GM23338 (cell line): ENCODE measurements at regions not wholly inside any gene's neighbourhood (a gene's known extent, or its start where the extent isn't known, plus 50 kb on each side); places are given as distances from the start of the nearest gene placed in this dataset.

Experiments used
- ATAC-seq: fragments of 200-7000 bp; cut with Tn5 transposase; 3 replicates; pipeline ENCODE4 v1.9.1; 2020
- DNase-seq: peaks from one replicate; pipeline ENCODE4 v3.0.0-alpha.2; 2015; ENCODE audit warnings: low spot score
- H2AFZ ChIP-seq: fragments of 200-600 bp; sonication (generic); 2 replicates; pipeline ENCODE4 v1.8.0; 2016; ENCODE audit warnings: antibody characterized with exemption, mild to moderate bottlenecking, moderate library complexity
- H3F3A ChIP-seq: fragments of 200-600 bp; sonication (generic); replicated peaks from 2 replicates; pipeline ENCODE4 v1.8.0; 2017; ENCODE audit warnings: antibody characterized with exemption, mixed run types, low read depth
- H3K27ac ChIP-seq: fragments of 200-600 bp; sonication (generic); 2 replicates; pipeline ENCODE4 v1.6.1; 2016; ENCODE audit warnings: low read depth
- H3K27me3 ChIP-seq: fragments of 200-600 bp; sonication (generic); 2 replicates; pipeline ENCODE4 v1.8.0; 2016; ENCODE audit warnings: mild to moderate bottlenecking, mixed run types, moderate library complexity; ENCODE audit not compliant: insufficient read depth
- H3K36me3 ChIP-seq: fragments of 200-600 bp; sonication (generic); 2 replicates; pipeline ENCODE4 v1.8.0; 2016; ENCODE audit warnings: mild to moderate bottlenecking; ENCODE audit not compliant: insufficient read depth
- H3K4me1 ChIP-seq: fragments of 200-600 bp; sonication (generic); 2 replicates; pipeline ENCODE4 v1.8.0; 2016; ENCODE audit warnings: mild to moderate bottlenecking, moderate library complexity; ENCODE audit not compliant: insufficient read depth
- H3K4me2 ChIP-seq: fragments of 200-600 bp; sonication (generic); 2 replicates; pipeline ENCODE4 v1.7.1; 2017; ENCODE audit warnings: mixed run types
- H3K4me3 ChIP-seq: fragments of 200-600 bp; sonication (generic); 2 replicates; pipeline ENCODE4 v1.6.1; 2016; ENCODE audit warnings: mixed run types
- H3K79me2 ChIP-seq: fragments of 200-600 bp; sonication (generic); replicated peaks from 2 replicates; pipeline ENCODE4 v1.8.0; 2017; ENCODE audit warnings: mild to moderate bottlenecking; ENCODE audit not compliant: insufficient read depth
- H3K9me2 ChIP-seq: fragments of 200-600 bp; sonication (generic); 2 replicates; pipeline ENCODE4 v1.8.0; 2017; ENCODE audit not compliant: insufficient read depth
- H4K20me1 ChIP-seq: fragments of 200-600 bp; sonication (generic); replicated peaks from 2 replicates; pipeline ENCODE4 v1.8.0; 2017; ENCODE audit warnings: mild to moderate bottlenecking; ENCODE audit not compliant: insufficient read depth
- H3K27ac Mint-ChIP-seq: 2 replicates; pipeline ENCODE4 v1.8.0; 2020; ENCODE audit warnings: inconsistent platforms, mild to moderate bottlenecking, moderate library complexity, mixed read lengths
- H3K27me3 Mint-ChIP-seq: 3 replicates; pipeline ENCODE4 v1.8.0; 2022; ENCODE audit warnings: low read depth, mild to moderate bottlenecking, moderate library complexity, mixed read lengths, inconsistent platforms; ENCODE audit not compliant: insufficient read depth, poor library complexity
- H3K36me3 Mint-ChIP-seq: 3 replicates; pipeline ENCODE4 v1.8.0; 2021; ENCODE audit warnings: low read depth, mild to moderate bottlenecking, inconsistent platforms, moderate library complexity, mixed read lengths
- H3K4me1 Mint-ChIP-seq: 3 replicates; pipeline ENCODE4 v1.8.0; 2020; ENCODE audit warnings: mild to moderate bottlenecking, inconsistent platforms, mixed read lengths
- H3K4me3 Mint-ChIP-seq: 3 replicates; pipeline ENCODE4 v1.8.0; 2021; ENCODE audit warnings: moderate library complexity, mild to moderate bottlenecking, inconsistent platforms, mixed read lengths
- H3K9me3 Mint-ChIP-seq: 3 replicates; pipeline ENCODE4 v1.8.0; 2020; ENCODE audit warnings: moderate library complexity, mild to moderate bottlenecking, inconsistent platforms, mixed read lengths
- CREB1 ChIP-seq: fragments of 250-450 bp; sonication (Bioruptor Pico); IDR thresholded peaks from 2 replicates; pipeline ENCODE4 v1.5.0; 2020; ENCODE audit warnings: low read depth, mild to moderate bottlenecking, moderate library complexity
- EZH2 ChIP-seq: fragments of 200-600 bp; sonication (generic); IDR thresholded peaks from one replicate; pipeline ENCODE4 v1.8.0; 2017; ENCODE audit warnings: antibody characterized with exemption, mild to moderate bottlenecking, low read depth; ENCODE audit not compliant: unreplicated experiment
- EZH2phosphoT487 ChIP-seq: fragments of 200-600 bp; sonication (generic); IDR thresholded peaks from one replicate; pipeline ENCODE4 v1.8.1; 2018; ENCODE audit warnings: antibody characterized with exemption; ENCODE audit not compliant: unreplicated experiment
- JUNB ChIP-seq: IDR thresholded peaks from one replicate; pipeline ENCODE4 v1.6.1; 2016; ENCODE audit warnings: antibody characterized with exemption; ENCODE audit not compliant: unreplicated experiment
- NANOG ChIP-seq: IDR thresholded peaks from 2 replicates; pipeline ENCODE4 v1.6.1; 2016; ENCODE audit warnings: antibody characterized with exemption, borderline replicate concordance
- POLR2AphosphoS5 ChIP-seq: IDR thresholded peaks from 2 replicates; pipeline ENCODE4 v1.6.1; 2016; ENCODE audit warnings: antibody characterized with exemption, low read depth
- REST ChIP-seq: IDR thresholded peaks from one replicate; pipeline ENCODE4 v1.6.1; 2018; ENCODE audit warnings: antibody characterized with exemption; ENCODE audit not compliant: unreplicated experiment
- STAT1 ChIP-seq: IDR thresholded peaks from one replicate; pipeline ENCODE4 v1.6.1; 2016; ENCODE audit warnings: antibody characterized with exemption; ENCODE audit not compliant: unreplicated experiment
- ZNF114 ChIP-seq: fragments of 250-450 bp; sonication (Bioruptor Pico); IDR thresholded peaks from 2 replicates; pipeline ENCODE4 v1.5.0; 2020; ENCODE audit warnings: mild to moderate bottlenecking, moderate library complexity
- ZNF331 ChIP-seq: fragments of 250-450 bp; sonication (Bioruptor Pico); IDR thresholded peaks from 2 replicates; pipeline ENCODE4 v1.5.0; 2020; ENCODE audit warnings: low read depth, mild to moderate bottlenecking, moderate library complexity
- TF ChIP-seq, protein P1 (sequence below): IDR thresholded peaks from 2 replicates; pipeline ENCODE4 v1.6.1; 2016; ENCODE audit warnings: antibody characterized with exemption
- TF ChIP-seq, protein P2 (sequence below): fragments of 250-450 bp; sonication (Bioruptor Pico); IDR thresholded peaks from 2 replicates; pipeline ENCODE4 v1.5.0; 2020; ENCODE audit warnings: mild to moderate bottlenecking, moderate library complexity
- TF ChIP-seq, protein P3 (sequence below), 2 experiments: fragments of 200-600 bp in 1 of 2; sonication (generic) in 1 of 2; conservative IDR thresholded peaks; 2 replicates each; pipeline versions ENCODE4 v1.5.1 to v1.6.1; 2016 to 2017; ENCODE audit warnings: antibody characterized with exemption in 2 of 2, low read depth in 2 of 2, mild to moderate bottlenecking in 2 of 2, moderate library complexity in 1 of 2

DNA sequence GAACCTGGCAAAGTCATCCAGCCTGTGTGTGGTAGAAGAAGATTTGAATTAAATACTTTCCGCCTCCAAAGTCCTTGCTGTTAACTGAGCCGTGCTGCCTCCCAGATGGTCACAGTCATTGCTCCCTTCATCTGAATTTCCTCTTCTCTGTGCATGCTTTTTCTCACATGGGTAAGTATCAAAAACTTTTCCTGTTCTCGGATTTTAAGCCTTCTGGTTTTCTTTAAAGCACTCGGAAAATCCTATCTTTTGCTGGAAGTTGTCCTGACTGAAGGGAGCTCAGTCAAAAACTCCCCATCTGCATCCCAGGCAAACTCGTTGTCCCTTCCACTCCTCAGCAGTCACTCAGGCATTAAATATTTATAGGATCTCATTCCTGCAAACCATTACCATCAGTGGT lies 290.0 kb upstream of the PIK3R1 start:
- no peak overlapping the region for H3K4me2 ChIP-seq
- no peak overlapping the region for H3K27ac ChIP-seq
- TF ChIP-seq, protein P1, sequence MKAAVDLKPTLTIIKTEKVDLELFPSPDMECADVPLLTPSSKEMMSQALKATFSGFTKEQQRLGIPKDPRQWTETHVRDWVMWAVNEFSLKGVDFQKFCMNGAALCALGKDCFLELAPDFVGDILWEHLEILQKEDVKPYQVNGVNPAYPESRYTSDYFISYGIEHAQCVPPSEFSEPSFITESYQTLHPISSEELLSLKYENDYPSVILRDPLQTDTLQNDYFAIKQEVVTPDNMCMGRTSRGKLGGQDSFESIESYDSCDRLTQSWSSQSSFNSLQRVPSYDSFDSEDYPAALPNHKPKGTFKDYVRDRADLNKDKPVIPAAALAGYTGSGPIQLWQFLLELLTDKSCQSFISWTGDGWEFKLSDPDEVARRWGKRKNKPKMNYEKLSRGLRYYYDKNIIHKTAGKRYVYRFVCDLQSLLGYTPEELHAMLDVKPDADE, result no peak
- no peak for TF ChIP-seq NANOG
- TF ChIP-seq, protein P2, sequence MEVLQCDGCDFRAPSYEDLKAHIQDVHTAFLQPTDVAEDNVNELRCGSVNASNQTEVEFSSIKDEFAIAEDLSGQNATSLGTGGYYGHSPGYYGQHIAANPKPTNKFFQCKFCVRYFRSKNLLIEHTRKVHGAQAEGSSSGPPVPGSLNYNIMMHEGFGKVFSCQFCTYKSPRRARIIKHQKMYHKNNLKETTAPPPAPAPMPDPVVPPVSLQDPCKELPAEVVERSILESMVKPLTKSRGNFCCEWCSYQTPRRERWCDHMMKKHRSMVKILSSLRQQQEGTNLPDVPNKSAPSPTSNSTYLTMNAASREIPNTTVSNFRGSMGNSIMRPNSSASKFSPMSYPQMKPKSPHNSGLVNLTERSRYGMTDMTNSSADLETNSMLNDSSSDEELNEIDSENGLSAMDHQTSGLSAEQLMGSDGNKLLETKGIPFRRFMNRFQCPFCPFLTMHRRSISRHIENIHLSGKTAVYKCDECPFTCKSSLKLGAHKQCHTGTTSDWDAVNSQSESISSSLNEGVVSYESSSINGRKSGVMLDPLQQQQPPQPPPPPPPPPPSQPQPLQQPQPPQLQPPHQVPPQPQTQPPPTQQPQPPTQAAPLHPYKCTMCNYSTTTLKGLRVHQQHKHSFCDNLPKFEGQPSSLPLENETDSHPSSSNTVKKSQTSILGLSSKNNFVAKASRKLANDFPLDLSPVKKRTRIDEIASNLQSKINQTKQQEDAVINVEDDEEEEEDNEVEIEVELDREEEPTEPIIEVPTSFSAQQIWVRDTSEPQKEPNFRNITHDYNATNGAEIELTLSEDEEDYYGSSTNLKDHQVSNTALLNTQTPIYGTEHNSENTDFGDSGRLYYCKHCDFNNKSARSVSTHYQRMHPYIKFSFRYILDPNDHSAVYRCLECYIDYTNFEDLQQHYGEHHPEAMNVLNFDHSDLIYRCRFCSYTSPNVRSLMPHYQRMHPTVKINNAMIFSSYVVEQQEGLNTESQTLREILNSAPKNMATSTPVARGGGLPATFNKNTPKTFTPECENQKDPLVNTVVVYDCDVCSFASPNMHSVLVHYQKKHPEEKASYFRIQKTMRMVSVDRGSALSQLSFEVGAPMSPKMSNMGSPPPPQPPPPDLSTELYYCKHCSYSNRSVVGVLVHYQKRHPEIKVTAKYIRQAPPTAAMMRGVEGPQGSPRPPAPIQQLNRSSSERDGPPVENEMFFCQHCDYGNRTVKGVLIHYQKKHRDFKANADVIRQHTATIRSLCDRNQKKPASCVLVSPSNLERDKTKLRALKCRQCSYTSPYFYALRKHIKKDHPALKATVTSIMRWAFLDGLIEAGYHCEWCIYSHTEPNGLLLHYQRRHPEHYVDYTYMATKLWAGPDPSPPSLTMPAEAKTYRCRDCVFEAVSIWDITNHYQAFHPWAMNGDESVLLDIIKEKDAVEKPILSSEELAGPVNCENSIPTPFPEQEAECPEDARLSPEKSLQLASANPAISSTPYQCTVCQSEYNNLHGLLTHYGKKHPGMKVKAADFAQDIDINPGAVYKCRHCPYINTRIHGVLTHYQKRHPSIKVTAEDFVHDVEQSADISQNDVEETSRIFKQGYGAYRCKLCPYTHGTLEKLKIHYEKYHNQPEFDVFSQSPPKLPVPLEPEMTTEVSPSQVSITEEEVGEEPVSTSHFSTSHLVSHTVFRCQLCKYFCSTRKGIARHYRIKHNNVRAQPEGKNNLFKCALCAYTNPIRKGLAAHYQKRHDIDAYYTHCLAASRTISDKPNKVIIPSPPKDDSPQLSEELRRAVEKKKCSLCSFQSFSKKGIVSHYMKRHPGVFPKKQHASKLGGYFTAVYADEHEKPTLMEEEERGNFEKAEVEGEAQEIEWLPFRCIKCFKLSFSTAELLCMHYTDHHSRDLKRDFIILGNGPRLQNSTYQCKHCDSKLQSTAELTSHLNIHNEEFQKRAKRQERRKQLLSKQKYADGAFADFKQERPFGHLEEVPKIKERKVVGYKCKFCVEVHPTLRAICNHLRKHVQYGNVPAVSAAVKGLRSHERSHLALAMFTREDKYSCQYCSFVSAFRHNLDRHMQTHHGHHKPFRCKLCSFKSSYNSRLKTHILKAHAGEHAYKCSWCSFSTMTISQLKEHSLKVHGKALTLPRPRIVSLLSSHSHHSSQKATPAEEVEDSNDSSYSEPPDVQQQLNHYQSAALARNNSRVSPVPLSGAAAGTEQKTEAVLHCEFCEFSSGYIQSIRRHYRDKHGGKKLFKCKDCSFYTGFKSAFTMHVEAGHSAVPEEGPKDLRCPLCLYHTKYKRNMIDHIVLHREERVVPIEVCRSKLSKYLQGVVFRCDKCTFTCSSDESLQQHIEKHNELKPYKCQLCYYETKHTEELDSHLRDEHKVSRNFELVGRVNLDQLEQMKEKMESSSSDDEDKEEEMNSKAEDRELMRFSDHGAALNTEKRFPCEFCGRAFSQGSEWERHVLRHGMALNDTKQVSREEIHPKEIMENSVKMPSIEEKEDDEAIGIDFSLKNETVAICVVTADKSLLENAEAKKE, result no peak
- TF ChIP-seq ZNF331 (CRISPR knock-in tag), result no peak
- TF ChIP-seq REST, result no peak
- no peak for TF ChIP-seq POLR2AphosphoS5
- TF ChIP-seq CREB1 (CRISPR knock-in tag), result no peak
- no peak for TF ChIP-seq EZH2phosphoT487
- no peak for TF ChIP-seq STAT1
- TF ChIP-seq JUNB, result no peak
- TF ChIP-seq, protein P3, sequence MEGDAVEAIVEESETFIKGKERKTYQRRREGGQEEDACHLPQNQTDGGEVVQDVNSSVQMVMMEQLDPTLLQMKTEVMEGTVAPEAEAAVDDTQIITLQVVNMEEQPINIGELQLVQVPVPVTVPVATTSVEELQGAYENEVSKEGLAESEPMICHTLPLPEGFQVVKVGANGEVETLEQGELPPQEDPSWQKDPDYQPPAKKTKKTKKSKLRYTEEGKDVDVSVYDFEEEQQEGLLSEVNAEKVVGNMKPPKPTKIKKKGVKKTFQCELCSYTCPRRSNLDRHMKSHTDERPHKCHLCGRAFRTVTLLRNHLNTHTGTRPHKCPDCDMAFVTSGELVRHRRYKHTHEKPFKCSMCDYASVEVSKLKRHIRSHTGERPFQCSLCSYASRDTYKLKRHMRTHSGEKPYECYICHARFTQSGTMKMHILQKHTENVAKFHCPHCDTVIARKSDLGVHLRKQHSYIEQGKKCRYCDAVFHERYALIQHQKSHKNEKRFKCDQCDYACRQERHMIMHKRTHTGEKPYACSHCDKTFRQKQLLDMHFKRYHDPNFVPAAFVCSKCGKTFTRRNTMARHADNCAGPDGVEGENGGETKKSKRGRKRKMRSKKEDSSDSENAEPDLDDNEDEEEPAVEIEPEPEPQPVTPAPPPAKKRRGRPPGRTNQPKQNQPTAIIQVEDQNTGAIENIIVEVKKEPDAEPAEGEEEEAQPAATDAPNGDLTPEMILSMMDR (conservative IDR thresholded peaks at IDR 0.05; ENCODE audit: low read depth in 2 of 2), result no peak
- TF ChIP-seq EZH2, result no peak
- no peak for TF ChIP-seq ZNF114 (CRISPR knock-in tag)
- H3K27ac Mint-ChIP-seq, result no peak overlapping the region
- no peaks in the 10 kb centered on the region for H3K36me3 Mint-ChIP-seq
- H4K20me1 ChIP-seq, result no peaks in the 10 kb centered on the region
- H3K4me1 Mint-ChIP-seq, result no peaks in the 10 kb centered on the region
- no peaks in the 10 kb centered on the region for H3K79me2 ChIP-seq
- no peaks in the 10 kb centered on the region for H3K27me3 Mint-ChIP-seq
- H3K9me2 ChIP-seq, result 0 out of 2 replicates have a peak, but pooled peaks cover 3% of the 10 kb centered on the region
- no peak overlapping the region for H2AFZ ChIP-seq
- no peak overlapping the region for H3K4me3 ChIP-seq
- H3K27me3 ChIP-seq, result no peaks in the 10 kb centered on the region
- H3K4me3 Mint-ChIP-seq, result no peak overlapping the region
- DNase-seq (no peak), ATAC-seq (no peak)
- H3F3A ChIP-seq, result no peaks in the 10 kb centered on the region
- H3K9me3 Mint-ChIP-seq, result no peaks in the 10 kb centered on the region
- no peaks in the 10 kb centered on the region for H3K4me1 ChIP-seq
- H3K36me3 ChIP-seq, result no peaks in the 10 kb centered on the region
